Kidney (tissue), 13 donors: ENCODE measurements at regions not wholly inside any gene's neighbourhood (a gene's known extent, or its start where the extent isn't known, plus 50 kb on each side); places are given as distances from the start of the nearest gene placed in this dataset.

ENCODE experiments used
- DNase-seq, 5 donors: peaks; one replicate each; pipeline ENCODE4 v3.0.0-alpha.2; 2013 to 2020
- FAIRE-seq: peaks from 2 replicates; lab custom pipeline; 2012; peaks lifted over from hg19 to GRCh38; lab: Jason Lieb, UNC
- H3K27ac ChIP-seq, 2 donors: one replicate each; pipeline ENCODE4 v1.7.0; 2013; ENCODE audit warnings: low read depth in 2 of 2, low read length in 2 of 2, inconsistent platforms in 1 of 2
- H3K27me3 ChIP-seq: one replicate; pipeline ENCODE4 v1.7.1; 2013; ENCODE audit warnings: low read length, inconsistent platforms; ENCODE audit not compliant: control insufficient read depth, insufficient read depth
- H3K36me3 ChIP-seq, 3 donors: one replicate each; pipeline versions ENCODE4 v1.7.0 to v1.7.1; 2013; ENCODE audit warnings: low read length in 3 of 3, control low read depth in 1 of 3, inconsistent platforms in 1 of 3; ENCODE audit not compliant: insufficient read depth in 3 of 3, control insufficient read depth in 2 of 3
- H3K4me1 ChIP-seq, 3 donors: one replicate each; pipeline versions ENCODE4 v1.7.0 to v1.7.1; 2013; ENCODE audit warnings: low read length in 3 of 3, inconsistent platforms in 1 of 3, low read depth in 1 of 3; ENCODE audit not compliant: control insufficient read depth in 2 of 3, insufficient read depth in 2 of 3
- H3K4me3 ChIP-seq, 3 donors: one replicate each; pipeline versions ENCODE4 v1.7.0 to v1.8.1; 2013; ENCODE audit warnings: low read length in 3 of 3, control low read depth in 1 of 3, inconsistent platforms in 1 of 3
- H3K9ac ChIP-seq, 3 donors: one replicate each; pipeline versions ENCODE4 v1.7.0 to v1.7.1; 2013; ENCODE audit warnings: low read length in 3 of 3, control low read depth in 1 of 3, inconsistent platforms in 1 of 3
- H3K9me3 ChIP-seq, 3 donors: one replicate each; pipeline versions ENCODE4 v1.7.0 to v1.7.1; 2013; ENCODE audit warnings: low read length in 3 of 3, control low read depth in 1 of 3, inconsistent platforms in 1 of 3; ENCODE audit not compliant: control insufficient read depth in 2 of 3, insufficient read depth in 1 of 3
- intact Hi-C: fragments of 100-400 bp; cut with DNase I; formaldehyde crosslinking; loops from one replicate; pipeline ENCODE4 v1.11.1; 2022
- TF ChIP-seq, protein P1 (sequence below): IDR thresholded peaks from 3 replicates; pipeline ENCODE4 v1.5.1; 2012; ENCODE audit warnings: mild to moderate bottlenecking, moderate library complexity, borderline replicate concordance; ENCODE audit not compliant: insufficient read depth; ENCODE audit errors: extremely low read depth
- donor health status: control.
- donor health status: control.
- donor health status: control.
- donor health status: control.
- donor health status: control.
- donor health status: DM: yes; HTN: yes; CAD: no.
- donor health status: Normal renal cell carcinoma (clear cell type).

DNA sequence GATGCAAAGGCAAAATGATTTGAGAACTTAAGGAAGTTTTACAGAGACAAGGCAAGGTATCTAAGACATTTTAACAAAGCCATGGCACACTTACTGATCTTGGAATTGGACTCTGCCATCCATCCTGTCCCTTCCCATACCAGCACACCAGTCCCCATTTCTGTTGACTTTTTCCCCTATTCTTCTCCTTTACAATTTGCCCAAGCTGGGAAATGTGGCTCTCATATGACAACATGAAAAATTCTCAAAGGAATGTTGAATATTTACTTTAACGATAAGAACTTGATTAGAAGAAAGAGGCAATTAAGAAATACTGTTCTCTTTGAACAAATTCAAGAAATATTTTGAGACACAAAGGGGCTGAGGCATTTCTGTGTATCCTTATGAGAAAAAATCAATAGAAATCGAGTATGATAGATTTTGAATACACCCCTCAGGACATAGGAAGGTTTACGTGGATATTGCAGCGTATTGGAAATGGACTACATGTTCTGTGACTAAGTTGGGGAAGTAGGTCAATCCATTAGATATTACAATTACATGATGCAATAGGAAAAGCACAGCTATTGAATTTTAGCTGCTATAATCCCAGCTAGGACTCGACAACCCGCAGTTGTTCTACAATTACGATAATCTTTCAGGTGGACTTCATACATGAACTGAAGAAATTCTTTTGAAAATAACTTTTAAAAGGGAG lies 201.6 kb downstream of the TRIB2 start:
- intact Hi-C loops, result no loop called here
- Histone ChIP-seq H3K36me3 (no peaks in the 10 kb centered on the region), H3K27ac (peak overlapping the region in 1 of 2 donors; percentile 51), H3K9me3 (no peaks in the 10 kb centered on the region), H3K9ac (no peak overlapping the region), H3K4me3 (no peak overlapping the region), H3K4me1 (no peaks in the 10 kb centered on the region), H3K27me3 (no peaks in the 10 kb centered on the region)
- DNase-seq (no peak), FAIRE-seq (no peak)
- TF ChIP-seq, protein P1, sequence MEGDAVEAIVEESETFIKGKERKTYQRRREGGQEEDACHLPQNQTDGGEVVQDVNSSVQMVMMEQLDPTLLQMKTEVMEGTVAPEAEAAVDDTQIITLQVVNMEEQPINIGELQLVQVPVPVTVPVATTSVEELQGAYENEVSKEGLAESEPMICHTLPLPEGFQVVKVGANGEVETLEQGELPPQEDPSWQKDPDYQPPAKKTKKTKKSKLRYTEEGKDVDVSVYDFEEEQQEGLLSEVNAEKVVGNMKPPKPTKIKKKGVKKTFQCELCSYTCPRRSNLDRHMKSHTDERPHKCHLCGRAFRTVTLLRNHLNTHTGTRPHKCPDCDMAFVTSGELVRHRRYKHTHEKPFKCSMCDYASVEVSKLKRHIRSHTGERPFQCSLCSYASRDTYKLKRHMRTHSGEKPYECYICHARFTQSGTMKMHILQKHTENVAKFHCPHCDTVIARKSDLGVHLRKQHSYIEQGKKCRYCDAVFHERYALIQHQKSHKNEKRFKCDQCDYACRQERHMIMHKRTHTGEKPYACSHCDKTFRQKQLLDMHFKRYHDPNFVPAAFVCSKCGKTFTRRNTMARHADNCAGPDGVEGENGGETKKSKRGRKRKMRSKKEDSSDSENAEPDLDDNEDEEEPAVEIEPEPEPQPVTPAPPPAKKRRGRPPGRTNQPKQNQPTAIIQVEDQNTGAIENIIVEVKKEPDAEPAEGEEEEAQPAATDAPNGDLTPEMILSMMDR, result no peak

DNA sequence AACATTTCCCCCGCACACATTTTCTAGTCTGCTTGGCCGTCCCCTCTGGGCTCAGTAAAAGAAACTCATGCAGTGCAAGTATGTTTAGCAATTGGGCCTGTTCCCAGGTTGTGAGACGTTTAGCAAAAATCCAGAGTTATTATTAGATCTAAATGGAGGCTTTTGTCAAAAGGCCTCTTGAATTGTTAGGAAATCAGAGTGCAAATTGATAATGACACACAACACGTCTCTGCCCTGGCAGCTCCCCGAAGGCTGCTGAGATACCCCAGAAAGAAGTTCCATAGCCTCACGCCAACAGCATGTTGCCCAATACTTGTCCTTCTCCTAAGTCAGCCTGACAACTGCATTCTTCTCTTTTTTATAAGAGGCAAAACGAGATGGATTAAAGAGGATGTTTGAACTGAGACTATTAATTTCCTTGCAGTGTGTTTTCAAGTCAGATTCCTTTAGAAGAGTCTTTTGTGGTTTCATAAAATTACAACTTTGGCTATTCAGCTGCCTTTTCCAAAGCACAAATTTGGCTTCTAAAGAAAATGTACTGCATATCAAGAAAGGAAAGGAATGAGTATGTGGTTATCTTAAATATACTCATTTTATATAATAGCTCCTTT lies 202.2 kb downstream of the TRIB2 start:
- no peak for FAIRE-seq
- TF ChIP-seq, protein P1, result no peak
- Histone ChIP-seq H3K4me1 (no peaks in the 10 kb centered on the region), H3K36me3 (no peaks in the 10 kb centered on the region), H3K27ac (peak overlapping the region in 1 of 2 donors; percentile 13), H3K9ac (no peak overlapping the region), H3K9me3 (no peaks in the 10 kb centered on the region), H3K27me3 (no peaks in the 10 kb centered on the region), H3K4me3 (no peak overlapping the region)
- intact Hi-C loops, result no loop called here
- DNase-seq, result peak in 3 of 5 donors; percentile 17 to 84 (median 60)

DNA sequence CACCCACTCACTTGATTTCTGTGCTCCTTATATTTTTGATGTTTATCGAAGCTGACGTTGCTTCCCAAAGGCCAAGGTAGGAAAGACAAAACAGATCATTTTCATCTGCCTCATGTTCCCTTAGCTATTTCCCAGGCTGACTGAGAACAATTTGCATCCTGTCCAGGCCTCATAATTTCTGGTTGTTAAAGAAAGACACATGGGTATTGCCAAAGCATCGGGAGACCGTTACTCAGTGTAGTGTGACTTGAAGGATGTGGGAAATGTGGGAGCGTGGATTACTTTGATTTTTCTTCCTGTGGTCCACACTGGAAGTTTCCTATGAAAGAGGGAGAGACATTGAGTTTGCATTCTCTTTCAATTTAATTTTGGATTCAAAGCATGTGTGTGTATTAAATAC lies 204.6 kb downstream of the TRIB2 start:
- FAIRE-seq, result no peak
- Histone ChIP-seq H3K9ac (no peak overlapping the region), H3K27ac (no peak overlapping the region), H3K9me3 (no peaks in the 10 kb centered on the region), H3K36me3 (no peaks in the 10 kb centered on the region), H3K4me3 (no peak overlapping the region), H3K27me3 (no peaks in the 10 kb centered on the region), H3K4me1 (no peaks in the 10 kb centered on the region)
- TF ChIP-seq, protein P1, result no peak
- intact Hi-C loops, result no loop called here
- peak in 2 of 5 donors; percentile 36 to 70 for DNase-seq
